IMR-90 (cell line): ENCODE measurements at regions not wholly inside any gene's neighbourhood (a gene's known extent, or its start where the extent isn't known, plus 50 kb on each side); places are given as distances from the start of the nearest gene placed in this dataset.

Source experiments
- CEBPB ChIP-seq: IDR thresholded peaks from 2 replicates; pipeline ENCODE4 v1.6.1; 2012; ENCODE audit warnings: low read depth, low read length, improper control_type of control experiment
- CTCF ChIP-seq: conservative IDR thresholded peaks from 2 replicates; pipeline ENCODE4 v1.5.1; 2012; ENCODE audit warnings: mild to moderate bottlenecking, low read depth, low read length, improper control_type of control experiment
- ELK1 ChIP-seq: fragments of 150-350 bp; IDR thresholded peaks from 2 replicates; pipeline ENCODE4 v1.6.1; 2016; ENCODE audit warnings: low read depth, mild to moderate bottlenecking, low read length, moderate library complexity, borderline replicate concordance
- MXI1 ChIP-seq: IDR thresholded peaks from 2 replicates; pipeline ENCODE4 v1.6.1; 2012; ENCODE audit warnings: low read depth, mild to moderate bottlenecking, low read length, moderate library complexity, borderline replicate concordance
- POLR2A ChIP-seq: IDR thresholded peaks from 2 replicates; pipeline ENCODE4 v1.6.1; 2012; ENCODE audit warnings: mild to moderate bottlenecking, low read depth, low read length
- RAD21 ChIP-seq: IDR thresholded peaks from 2 replicates; pipeline ENCODE4 v1.6.1; 2012; ENCODE audit warnings: low read length, improper control_type of control experiment
- RCOR1 ChIP-seq: IDR thresholded peaks from 2 replicates; pipeline ENCODE4 v1.6.1; 2012; ENCODE audit warnings: mild to moderate bottlenecking, low read length, improper control_type of control experiment; ENCODE audit not compliant: insufficient replicate concordance
- USF2 ChIP-seq: fragments of 150-350 bp; IDR thresholded peaks from 2 replicates; pipeline ENCODE4 v1.6.1; 2017; ENCODE audit warnings: mild to moderate bottlenecking, antibody characterized with exemption, low read length, low read depth

GRCh38 chr16:47943235-47943634 is 212.6 kb downstream of the ABCC12 start:
- no peak for TF ChIP-seq POLR2A
- no peak for TF ChIP-seq CTCF
- no peak for TF ChIP-seq USF2
- no peak for TF ChIP-seq CEBPB
- TF ChIP-seq RCOR1, result no peak
- TF ChIP-seq MXI1, result no peak
- TF ChIP-seq RAD21, result no peak
- TF ChIP-seq ELK1, result no peak
